ENCODE measurements at regions not wholly inside any gene's neighbourhood (a gene's known extent, or its start where the extent isn't known, plus 50 kb on each side); places are given as distances from the start of the nearest gene placed in this dataset.

GRCh38 chr4:116342143-116342542 is 743.2 kb downstream of the TRAM1L1 start:
- H2BK120ac ChIP-seq (ENCODE audit: low read depth, low read length, poor library complexity, severe bottlenecking): no peak overlapping the region
- no peaks in the 10 kb centered on the region for H3K9me3 Mint-ChIP-seq
- no peak overlapping the region for H3K14ac ChIP-seq (ENCODE audit: insufficient read depth, low read length)
- no peak overlapping the region for H3K9ac ChIP-seq (ENCODE audit: extremely low read depth, insufficient read length, low read length)
- no peaks in the 10 kb centered on the region for H3K4me1 ChIP-seq (ENCODE audit: insufficient read depth, low read length)
- no CpG with 5 or more reads among the region's 2 CpGs for WGBS (ENCODE audit: extremely low coverage, insufficient read length, low lambda C conversion rate)
- H2AFZ ChIP-seq (ENCODE audit: low read length): no peak overlapping the region
- H3K79me2 ChIP-seq (ENCODE audit: insufficient read depth, low read length): no peaks in the 10 kb centered on the region
- no peak overlapping the region for H3K23ac ChIP-seq (ENCODE audit: insufficient read length, low read depth, low read length)
- H3K4me2 ChIP-seq (ENCODE audit: insufficient read depth, insufficient read length, low read length): no peak overlapping the region
- no peak for DNase-seq
- H2AK5ac ChIP-seq (ENCODE audit: insufficient read length, low read length): no peak overlapping the region
- no peak overlapping the region for H2BK5ac ChIP-seq (ENCODE audit: insufficient read length, low read length)
- no peak overlapping the region for H3K56ac ChIP-seq (ENCODE audit: insufficient read length, low read depth, low read length)
- TF ChIP-seq CTCF (conservative IDR thresholded peaks at IDR 0.05): no peak
- H3K18ac ChIP-seq (ENCODE audit: insufficient read length, low read depth, low read length): no peak overlapping the region
- no peaks in the 10 kb centered on the region for H3K23me2 ChIP-seq (ENCODE audit: insufficient read length, low read depth, low read length, poor library complexity, severe bottlenecking)
- no peak overlapping the region for H3K27ac ChIP-seq (ENCODE audit: insufficient read length, low read depth, low read length)
- H2BK20ac ChIP-seq (ENCODE audit: low read depth, low read length, poor library complexity, severe bottlenecking): no peak overlapping the region
- H3T11ph ChIP-seq (ENCODE audit: low read length): no peak overlapping the region
- no peaks in the 10 kb centered on the region for H3K36me3 Mint-ChIP-seq (ENCODE audit: insufficient read depth in 1 of 3, low read depth in 3 of 3)
- no peaks in the 10 kb centered on the region for H3K9me3 ChIP-seq (ENCODE audit: control insufficient read depth, low read depth, low read length)
- H3K27me3 Mint-ChIP-seq (ENCODE audit: low read depth): no peaks in the 10 kb centered on the region
- H3K4me1 Mint-ChIP-seq: no peaks in the 10 kb centered on the region
- no peaks in the 10 kb centered on the region for H3K27me3 ChIP-seq (ENCODE audit: insufficient read depth, low read length)
- no peak overlapping the region for H3K4me3 Mint-ChIP-seq
- no peak overlapping the region for H2BK12ac ChIP-seq (ENCODE audit: insufficient read length, low read depth, low read length)
- no peak overlapping the region for H3K27ac Mint-ChIP-seq
- no peaks in the 10 kb centered on the region for H4K20me1 ChIP-seq (ENCODE audit: control insufficient read depth, insufficient read depth, insufficient read length)
- no peak overlapping the region for H4K8ac ChIP-seq (replicated peaks; ENCODE audit: insufficient read length, low read depth, low read length)
- no peak overlapping the region for H4K5ac ChIP-seq (ENCODE audit: insufficient read length, low read depth, low read length)
- no peak overlapping the region for H2BK15ac ChIP-seq (ENCODE audit: low read depth, low read length)
- no peak overlapping the region for H3K4ac ChIP-seq (ENCODE audit: low read depth, low read length)
- H3K79me1 ChIP-seq (ENCODE audit: insufficient read depth, low read depth, low read length, poor library complexity, severe bottlenecking): no peaks in the 10 kb centered on the region
- no peak overlapping the region for H4K91ac ChIP-seq (ENCODE audit: insufficient read length, low read depth, low read length)
